ENCODE measurements at regions not wholly inside any gene's neighbourhood (a gene's known extent, or its start where the extent isn't known, plus 50 kb on each side); places are given as distances from the start of the nearest gene placed in this dataset.

DNA sequence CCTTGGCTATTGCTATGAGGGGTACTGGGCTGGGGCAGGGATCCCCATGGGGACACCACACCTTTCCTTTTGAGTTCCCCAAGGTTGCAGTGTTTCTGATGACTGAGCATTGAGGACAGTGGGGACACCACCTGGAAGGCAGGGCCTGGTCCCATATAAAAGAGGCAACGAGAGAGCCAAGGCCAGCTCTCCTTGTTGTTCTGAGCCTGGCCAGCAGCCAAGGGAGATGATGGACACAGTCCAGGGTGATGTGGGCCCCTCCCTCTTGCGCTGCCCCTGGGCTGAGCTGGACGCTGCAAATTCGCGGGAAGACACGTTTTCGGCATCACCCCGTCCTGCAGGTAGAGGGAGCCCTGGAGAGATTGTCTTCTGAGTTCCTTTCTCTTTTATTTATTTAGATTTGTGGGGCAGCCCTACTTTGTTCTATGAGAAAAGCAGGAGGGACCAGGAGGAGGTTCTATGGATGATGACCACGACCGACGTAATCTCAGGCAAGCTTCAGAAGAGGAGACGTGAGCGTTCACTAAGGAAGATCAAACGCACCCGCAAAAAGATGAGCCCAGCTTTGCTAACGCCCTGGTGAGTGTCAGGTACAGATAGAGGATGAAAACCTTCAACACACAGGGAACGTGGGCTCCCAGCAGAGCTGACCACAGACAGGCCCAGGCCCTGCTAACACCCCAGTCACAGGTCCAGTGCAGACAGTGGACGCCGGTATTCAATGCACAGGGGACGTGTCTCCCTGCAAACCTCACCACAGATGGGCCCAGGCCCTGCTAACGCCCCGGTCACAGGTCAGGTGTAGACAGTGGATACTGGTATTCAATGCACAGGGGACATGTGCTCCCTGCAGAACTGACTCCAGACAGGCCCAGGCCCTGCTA lies 97.4 kb downstream of the SHOX start:
- no peak for DNase-seq

DNA sequence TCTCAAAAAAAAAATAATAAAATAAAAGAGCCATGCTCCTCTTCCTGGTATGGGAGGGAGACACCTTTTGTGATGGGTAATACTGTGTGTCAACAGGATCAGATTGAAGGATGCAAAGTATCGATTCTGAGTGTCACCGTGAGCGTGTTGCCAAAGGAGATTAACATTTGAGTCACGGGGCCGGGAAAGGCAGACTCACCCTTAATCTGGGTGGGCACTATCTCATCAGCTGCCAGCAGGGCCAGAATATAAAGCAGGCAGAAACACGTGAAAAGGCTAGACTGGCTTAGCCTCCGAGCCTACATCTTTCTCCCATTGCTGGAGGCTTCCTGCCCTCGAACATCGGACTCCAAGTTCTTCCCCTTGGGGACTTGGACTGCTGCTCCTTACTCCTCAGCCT lies 95.4 kb downstream of the SHOX start:
- DNase-seq: no peak

DNA sequence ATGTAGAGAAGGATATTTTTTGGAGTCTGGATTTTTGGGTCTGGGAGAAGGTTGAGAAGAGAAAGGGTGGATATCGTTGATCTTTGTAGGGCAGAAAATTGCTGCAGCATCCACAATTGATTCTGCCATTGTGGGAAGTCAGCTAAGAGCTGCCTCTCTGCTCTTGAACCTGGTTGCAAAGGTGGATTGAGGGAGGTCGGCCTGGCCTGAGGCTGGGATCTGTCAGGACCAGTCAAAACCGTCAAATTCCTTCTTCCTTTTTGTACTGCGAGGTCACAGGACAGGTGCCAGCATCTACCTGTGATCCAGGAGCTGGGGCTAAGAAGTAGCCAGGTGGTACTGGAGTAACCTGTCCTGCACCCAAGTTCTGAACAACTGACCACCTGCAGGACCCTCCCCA lies 93.7 kb downstream of the SHOX start:
- no peak for DNase-seq

DNA sequence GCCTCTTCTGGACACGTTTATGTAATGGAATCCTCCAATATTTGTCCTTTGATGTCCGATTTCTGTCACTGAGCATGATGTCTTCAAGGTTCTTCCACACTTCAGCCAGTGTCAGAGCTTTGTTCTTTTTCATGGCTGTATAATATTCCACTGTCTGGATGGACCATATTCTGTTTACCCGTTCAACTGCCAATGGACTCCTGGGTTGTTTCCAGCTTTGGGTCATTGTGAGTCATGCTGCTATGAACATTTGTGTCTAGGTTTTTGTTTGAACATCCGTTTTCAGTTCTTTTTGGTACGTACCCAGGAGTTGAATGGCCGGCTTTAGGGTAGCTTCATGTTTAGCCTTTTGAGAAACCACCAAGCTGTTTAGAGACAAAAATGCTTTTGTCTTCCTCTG lies 93.2 kb downstream of the SHOX start:
- no peak for DNase-seq

DNA sequence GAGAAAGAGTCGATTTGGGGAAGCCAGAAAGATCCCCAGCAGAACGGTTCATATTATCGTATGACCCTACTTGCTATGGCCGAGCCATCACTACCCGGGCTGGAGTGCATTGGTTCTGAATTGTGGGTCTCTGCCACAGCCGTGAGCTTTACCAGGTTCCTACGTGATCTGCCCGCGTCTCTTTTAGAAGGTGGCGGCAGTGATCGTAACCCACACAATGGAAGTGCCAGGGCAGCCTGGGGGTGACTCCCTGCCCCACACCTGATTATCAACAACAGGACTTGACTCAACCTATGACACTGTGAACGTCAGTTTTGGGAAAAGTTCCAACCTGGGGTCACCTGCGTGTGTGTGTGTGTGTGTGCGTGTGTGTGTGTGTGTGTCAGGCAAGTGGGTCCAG lies 90.8 kb downstream of the SHOX start:
- DNase-seq: no peak

DNA sequence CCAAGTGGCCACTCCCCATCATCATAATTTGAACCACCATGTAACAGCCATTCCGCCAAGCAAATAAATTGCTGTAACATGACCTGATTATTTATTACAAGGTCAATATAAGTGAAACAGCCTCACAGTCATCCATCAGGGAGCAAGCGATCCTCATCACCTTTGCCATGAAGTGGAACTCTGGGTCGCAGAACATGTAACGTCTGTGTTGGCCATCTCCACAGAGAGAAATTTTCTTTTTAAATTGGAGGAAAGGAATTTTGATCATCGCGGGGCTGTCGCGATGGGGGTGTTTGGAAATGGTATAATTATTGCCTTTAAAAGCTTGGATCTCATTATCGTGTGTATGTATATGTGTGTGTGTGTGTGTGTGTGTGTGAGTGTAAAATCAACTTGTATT lies 90.2 kb downstream of the SHOX start:
- DNase-seq: no peak

DNA sequence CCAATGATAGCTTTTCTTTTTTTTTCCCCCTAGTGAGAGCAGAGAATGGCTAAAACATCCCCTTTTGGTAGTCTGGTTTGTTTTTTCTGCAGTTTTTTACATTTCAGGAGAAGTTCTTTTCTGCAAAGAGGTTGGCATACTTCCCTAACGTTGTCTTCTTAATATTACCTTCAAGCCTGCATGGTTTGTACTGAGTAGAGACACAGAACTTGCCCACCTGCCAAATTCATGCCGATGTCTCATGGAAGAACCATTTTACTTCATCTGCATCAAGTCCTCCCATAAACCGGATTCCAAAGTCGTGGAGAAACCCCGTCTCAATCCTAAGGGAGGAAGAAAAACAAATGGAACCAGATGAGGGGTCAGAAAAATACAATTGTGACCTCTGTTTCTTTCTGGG lies 89.7 kb downstream of the SHOX start:
- DNase-seq: no peak

DNA sequence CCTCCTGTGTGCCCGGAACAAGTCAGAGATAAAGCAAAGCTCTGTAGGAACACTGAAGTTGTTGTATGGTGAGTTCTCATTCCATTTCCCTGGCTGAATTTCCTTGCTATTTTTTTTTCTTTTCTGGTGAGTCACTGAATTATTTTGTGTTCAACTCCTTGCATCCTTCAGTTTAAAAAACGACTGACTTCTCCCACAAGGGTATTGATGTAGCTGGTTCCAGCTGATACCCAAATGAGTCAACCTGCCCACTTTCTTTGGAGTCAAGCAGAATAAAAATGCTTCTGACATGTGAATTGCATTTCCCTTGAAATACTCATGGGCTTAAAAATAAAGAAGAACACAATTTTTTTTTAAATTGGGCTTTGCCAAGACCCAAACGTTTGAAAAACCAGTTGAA lies 85.5 kb downstream of the SHOX start:
- DNase-seq: no peak

DNA sequence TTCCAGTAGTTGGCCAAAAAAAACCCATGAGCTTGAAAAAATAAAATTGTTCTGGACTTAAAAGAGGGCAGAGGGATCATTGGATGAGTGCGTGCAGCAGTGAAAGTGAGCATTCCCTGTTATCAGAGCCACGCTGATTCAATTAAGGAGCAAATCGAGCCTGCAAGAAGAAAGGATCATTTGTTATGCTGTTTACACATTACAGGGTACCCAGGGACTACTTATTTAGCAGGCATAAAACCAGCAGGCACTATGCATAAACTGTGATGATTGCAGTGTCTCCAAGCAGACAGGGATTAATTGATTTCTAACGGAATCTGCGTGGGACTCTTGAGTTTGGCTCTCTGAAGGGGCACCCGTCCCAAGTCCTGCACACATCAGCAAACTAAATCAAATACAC lies 83.5 kb downstream of the SHOX start:
- no peak for DNase-seq
